ENCODE measurements at regions not wholly inside any gene's neighbourhood (a gene's known extent, or its start where the extent isn't known, plus 50 kb on each side); places are given as distances from the start of the nearest gene placed in this dataset.

- no peak for DNase-seq
These were observed 94.0 kb upstream of the ITGA6 start for GRCh38 chr2:172333235-172333977.

- no peak for DNase-seq
These were observed 93.4 kb upstream of the ITGA6 start for GRCh38 chr2:172333978-172334330.

GRCh38 chr2:172334988-172335387 is 92.4 kb upstream of the ITGA6 start:
- no peak for DNase-seq

- DNase-seq, result peak; percentile 17
These were observed 91.7 kb upstream of the ITGA6 start for GRCh38 chr2:172335736-172336135.

- DNase-seq, result no peak
These were observed 90.7 kb upstream of the ITGA6 start for GRCh38 chr2:172336681-172337080.

- DNase-seq, result no peak
These were observed 87.9 kb upstream of the ITGA6 start for GRCh38 chr2:172339371-172340010.

GRCh38 chr2:172340394-172340793 is 87.0 kb upstream of the ITGA6 start:
- no peak for DNase-seq

GRCh38 chr2:172342078-172342477 is 85.3 kb upstream of the ITGA6 start:
- no peak for DNase-seq

- peak; percentile 5 for DNase-seq
These were observed 84.8 kb upstream of the ITGA6 start for GRCh38 chr2:172342611-172343010.

- no peak for DNase-seq
These were observed 83.2 kb upstream of the ITGA6 start for GRCh38 chr2:172344159-172344558.

- DNase-seq, result no peak
These were observed 81.3 kb upstream of the ITGA6 start for GRCh38 chr2:172345956-172346555.

- DNase-seq, result no peak
These were observed 78.7 kb upstream of the ITGA6 start for GRCh38 chr2:172348555-172349288.

- no peak for DNase-seq
These were observed 76.4 kb upstream of the ITGA6 start for GRCh38 chr2:172350839-172351479.

GRCh38 chr2:172351586-172351985 is 75.8 kb upstream of the ITGA6 start:
- DNase-seq, result no peak

GRCh38 chr2:172354347-172354746 is 73.0 kb upstream of the ITGA6 start:
- DNase-seq, result no peak

- no peak for DNase-seq
These were observed 69.9 kb upstream of the ITGA6 start for GRCh38 chr2:172357442-172357841.

GRCh38 chr2:172358691-172359556 is 68.5 kb upstream of the ITGA6 start:
- no peak for DNase-seq

GRCh38 chr2:172361360-172361759 is 66.0 kb upstream of the ITGA6 start:
- DNase-seq, result no peak

GRCh38 chr2:172361840-172362239 is 65.5 kb upstream of the ITGA6 start:
- no peak for DNase-seq

- no peak for DNase-seq
These were observed 63.1 kb upstream of the ITGA6 start for GRCh38 chr2:172364261-172364660.

GRCh38 chr2:172366596-172367150 is 60.7 kb upstream of the ITGA6 start:
- DNase-seq, result no peak
